ENCODE measurements at regions not wholly inside any gene's neighbourhood (a gene's known extent, or its start where the extent isn't known, plus 50 kb on each side); places are given as distances from the start of the nearest gene placed in this dataset.
"Not testable (repeated sequence)": the region's sequence is repeated elsewhere in the genome, so short reads cannot be mapped to it uniquely, and the experiment has no call there.

DNA sequence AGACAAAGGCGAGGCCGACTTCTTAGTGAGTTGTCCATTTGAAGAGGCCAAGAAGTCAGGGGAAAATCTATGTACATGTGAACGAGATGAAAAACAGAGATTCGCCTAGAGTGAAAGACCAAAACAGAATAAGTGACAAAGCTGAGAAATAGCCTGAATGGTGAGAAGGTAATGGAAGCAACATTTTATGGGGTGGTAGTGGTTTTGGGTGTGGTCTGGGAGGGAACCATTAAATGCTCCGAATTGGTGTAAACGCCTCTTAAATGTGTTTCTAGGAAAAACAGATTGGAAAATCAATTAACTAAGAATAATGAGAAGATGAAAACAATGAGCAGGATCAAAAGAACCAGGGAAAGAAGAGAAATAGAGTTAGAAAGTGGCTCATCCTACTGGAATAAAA, 83.8 kb upstream of the MANSC4 start:
- no TSS peak for BruUV-seq (replicated peaks)
- Histone ChIP-seq H3K9me3 (ENCODE audit: low read length) (no peaks in the 10 kb centered on the region), H4K20me1 (ENCODE audit: insufficient read depth, low read length) (no peaks in the 10 kb centered on the region), H3K36me3 (ENCODE audit: insufficient read depth, low read length) (no peaks in the 10 kb centered on the region), H3K9me2 (ENCODE audit: insufficient read depth, low read length) (no peaks in the 10 kb centered on the region), H3K4me2 (ENCODE audit: low read length) (no peak overlapping the region), H3K4me3 (ENCODE audit: low read depth, low read length, poor library complexity, severe bottlenecking) (no peak overlapping the region), H3K4me1 (ENCODE audit: insufficient read depth, low read length, poor library complexity, severe bottlenecking) (peaks cover 13% of the 10 kb centered on the region), H3K27ac (ENCODE audit: low read depth, low read length, poor library complexity, severe bottlenecking) (no peak overlapping the region), H3K79me2 (ENCODE audit: insufficient read depth, low read depth, low read length) (no peaks in the 10 kb centered on the region), H2AFZ (ENCODE audit: low read length) (no peak overlapping the region)
- no peak for DNase-seq (ENCODE audit: low spot score)
- ChIA-PET CTCF (ENCODE audit: unreplicated experiment) (no interaction called here), POLR2A (interaction anchor here (1.0 kb wide), 1 partner anchor 27 kb away, joined by 5 read pairs; no protein-coding TSS in a partner anchor)
- intact Hi-C loops (cut with micrococcal nuclease; ENCODE audit: unreplicated experiment): loop anchor here (2.0 kb wide), 1 partner anchor 23 kb away; no protein-coding TSS in a partner anchor
- TF ChIP-seq, protein P1, sequence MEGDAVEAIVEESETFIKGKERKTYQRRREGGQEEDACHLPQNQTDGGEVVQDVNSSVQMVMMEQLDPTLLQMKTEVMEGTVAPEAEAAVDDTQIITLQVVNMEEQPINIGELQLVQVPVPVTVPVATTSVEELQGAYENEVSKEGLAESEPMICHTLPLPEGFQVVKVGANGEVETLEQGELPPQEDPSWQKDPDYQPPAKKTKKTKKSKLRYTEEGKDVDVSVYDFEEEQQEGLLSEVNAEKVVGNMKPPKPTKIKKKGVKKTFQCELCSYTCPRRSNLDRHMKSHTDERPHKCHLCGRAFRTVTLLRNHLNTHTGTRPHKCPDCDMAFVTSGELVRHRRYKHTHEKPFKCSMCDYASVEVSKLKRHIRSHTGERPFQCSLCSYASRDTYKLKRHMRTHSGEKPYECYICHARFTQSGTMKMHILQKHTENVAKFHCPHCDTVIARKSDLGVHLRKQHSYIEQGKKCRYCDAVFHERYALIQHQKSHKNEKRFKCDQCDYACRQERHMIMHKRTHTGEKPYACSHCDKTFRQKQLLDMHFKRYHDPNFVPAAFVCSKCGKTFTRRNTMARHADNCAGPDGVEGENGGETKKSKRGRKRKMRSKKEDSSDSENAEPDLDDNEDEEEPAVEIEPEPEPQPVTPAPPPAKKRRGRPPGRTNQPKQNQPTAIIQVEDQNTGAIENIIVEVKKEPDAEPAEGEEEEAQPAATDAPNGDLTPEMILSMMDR (conservative IDR thresholded peaks at IDR 0.05; ENCODE audit: low read length): no peak
- TF ChIP-seq EZH2phosphoT487 (IDR thresholded peaks at IDR 0.05; ENCODE audit: borderline replicate concordance, low read depth, low read length): no peak

DNA sequence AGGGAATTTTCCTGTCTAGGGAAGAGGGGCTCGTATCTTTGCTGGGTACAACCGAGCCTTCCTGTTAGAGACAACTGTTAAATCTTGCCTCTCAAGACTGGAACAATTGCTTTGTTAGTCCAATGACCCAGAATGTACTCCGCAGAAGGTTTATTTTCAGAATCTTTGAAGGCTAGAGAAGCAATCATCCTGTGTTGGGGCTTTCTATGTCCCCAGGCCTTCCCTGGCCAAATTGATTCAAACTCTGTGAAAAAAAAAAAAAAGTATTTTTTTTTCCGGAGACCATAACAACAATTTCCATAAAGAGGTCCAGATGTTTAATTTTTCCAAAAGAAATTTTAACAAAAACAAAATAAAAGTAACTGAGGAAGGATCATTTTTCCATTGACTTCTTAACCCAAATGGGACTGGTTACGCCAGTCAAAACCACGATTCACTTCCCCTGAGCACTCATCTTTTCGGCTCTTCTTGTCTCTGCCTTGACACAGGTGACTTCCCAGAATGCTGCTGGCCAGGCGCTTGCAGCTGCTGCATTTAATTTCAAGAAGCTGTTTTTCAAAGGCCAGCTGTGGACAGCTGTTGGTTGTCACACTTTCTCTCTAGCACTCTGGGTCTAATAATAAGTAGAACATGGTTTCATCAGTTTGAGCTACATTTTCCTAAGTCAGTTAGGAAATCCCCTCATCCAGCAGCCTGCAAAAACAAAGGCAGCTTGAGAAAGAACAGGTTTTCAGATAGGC, 81.6 kb upstream of the MANSC4 start:
- ChIA-PET POLR2A (interaction anchor here (0.6 to 1.5 kb wide), 8 partner anchors 11 to 81 kb away, joined by 3 to 7 read pairs (median 4); no protein-coding TSS in a partner anchor), CTCF (ENCODE audit: unreplicated experiment) (no interaction called here)
- Histone ChIP-seq H4K20me1 (ENCODE audit: insufficient read depth, low read length) (no peaks in the 10 kb centered on the region), H3K79me2 (ENCODE audit: insufficient read depth, low read depth, low read length) (no peaks in the 10 kb centered on the region), H3K27ac (ENCODE audit: low read depth, low read length, poor library complexity, severe bottlenecking) (peak overlapping the region; percentile 67), H3K9me2 (ENCODE audit: insufficient read depth, low read length) (no peaks in the 10 kb centered on the region), H3K9me3 (ENCODE audit: low read length) (no peaks in the 10 kb centered on the region), H3K4me3 (ENCODE audit: low read depth, low read length, poor library complexity, severe bottlenecking) (no peak overlapping the region), H3K36me3 (ENCODE audit: insufficient read depth, low read length) (no peaks in the 10 kb centered on the region), H3K4me2 (ENCODE audit: low read length) (peak overlapping the region; percentile 28; the same call in 1 of the 2 replicates), H3K4me1 (ENCODE audit: insufficient read depth, low read length, poor library complexity, severe bottlenecking) (peaks cover 13% of the 10 kb centered on the region), H2AFZ (ENCODE audit: low read length) (peak overlapping the region; percentile 33; the same call in 1 of the 2 replicates)
- TF ChIP-seq, protein P1 (conservative IDR thresholded peaks at IDR 0.05; ENCODE audit: low read length): no peak
- TF ChIP-seq EZH2phosphoT487 (IDR thresholded peaks at IDR 0.05; ENCODE audit: borderline replicate concordance, low read depth, low read length): no peak
- intact Hi-C loops (cut with micrococcal nuclease; ENCODE audit: unreplicated experiment): loop anchor here (2.0 kb wide), 1 partner anchor 21 kb away; no protein-coding TSS in a partner anchor
- BruUV-seq (replicated peaks): TSS peak; percentile 86
- peak; percentile 78 for DNase-seq (ENCODE audit: low spot score)

DNA sequence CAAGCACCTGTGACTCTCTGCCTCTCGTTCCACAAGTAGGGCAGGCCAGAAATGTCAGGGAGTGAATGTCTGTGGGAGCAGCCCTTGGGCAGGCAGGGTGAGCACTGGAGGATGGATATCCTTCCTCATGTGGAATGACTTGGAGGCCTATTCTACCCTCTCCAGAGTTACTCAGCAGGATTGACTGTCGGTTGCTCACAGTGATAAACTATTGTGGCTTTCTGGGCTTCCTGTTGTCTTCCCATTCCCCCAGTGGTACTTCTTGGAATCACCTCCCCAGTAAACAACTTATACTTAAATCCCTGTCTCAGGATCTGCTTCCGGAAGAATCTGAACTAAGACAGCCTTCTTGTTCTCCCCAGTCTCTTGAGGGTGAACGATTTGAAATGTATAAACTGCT, 79.6 kb upstream of the MANSC4 start:
- Histone ChIP-seq H3K4me3 (ENCODE audit: low read depth, low read length, poor library complexity, severe bottlenecking) (no peak overlapping the region), H2AFZ (ENCODE audit: low read length) (no peak overlapping the region), H3K4me1 (ENCODE audit: insufficient read depth, low read length, poor library complexity, severe bottlenecking) (peaks cover 13% of the 10 kb centered on the region), H3K9me2 (ENCODE audit: insufficient read depth, low read length) (no peaks in the 10 kb centered on the region), H3K9me3 (ENCODE audit: low read length) (no peaks in the 10 kb centered on the region), H3K4me2 (ENCODE audit: low read length) (no peak overlapping the region), H3K79me2 (ENCODE audit: insufficient read depth, low read depth, low read length) (no peaks in the 10 kb centered on the region), H3K27ac (ENCODE audit: low read depth, low read length, poor library complexity, severe bottlenecking) (no peak overlapping the region), H3K36me3 (ENCODE audit: insufficient read depth, low read length) (no peaks in the 10 kb centered on the region), H4K20me1 (ENCODE audit: insufficient read depth, low read length) (no peaks in the 10 kb centered on the region)
- POLR2A ChIA-PET: no interaction called here
- TF ChIP-seq, protein P1 (conservative IDR thresholded peaks at IDR 0.05; ENCODE audit: low read length): no peak
- no peak for TF ChIP-seq EZH2phosphoT487 (IDR thresholded peaks at IDR 0.05; ENCODE audit: borderline replicate concordance, low read depth, low read length)
- BruUV-seq (replicated peaks): no TSS peak
- intact Hi-C loops (cut with micrococcal nuclease; ENCODE audit: unreplicated experiment): no loop called here
- no peak for DNase-seq (ENCODE audit: low spot score)
- CTCF ChIA-PET (ENCODE audit: unreplicated experiment): no interaction called here

DNA sequence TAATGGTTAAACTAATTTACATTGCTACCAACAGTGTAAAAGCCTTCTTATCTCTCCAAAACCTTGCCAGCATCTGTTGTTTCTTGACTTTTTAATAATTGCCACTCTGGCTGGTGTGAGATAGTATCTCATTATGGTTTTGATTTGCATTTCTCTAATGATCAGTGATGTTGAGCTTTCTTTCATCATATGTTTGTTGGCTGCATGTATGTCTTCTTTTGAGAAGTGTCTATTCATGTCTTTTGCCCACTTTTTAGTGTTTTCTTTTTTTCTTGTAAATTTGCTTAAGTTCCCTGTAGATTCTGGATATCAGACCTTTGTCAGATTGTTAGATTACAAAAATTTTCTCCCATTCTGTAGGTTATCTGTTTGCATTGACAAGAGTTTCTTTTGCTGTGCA, 77.0 kb upstream of the MANSC4 start:
- intact Hi-C loops (cut with micrococcal nuclease; ENCODE audit: unreplicated experiment); H3K27ac ChIP-seq (ENCODE audit: low read depth, low read length, poor library complexity, severe bottlenecking): not testable (repeated sequence)

More for the DNA sequence above, 77.0 kb upstream of the MANSC4 start:
- POLR2A ChIA-PET; H3K9me3 ChIP-seq (ENCODE audit: low read length); H3K79me2 ChIP-seq (ENCODE audit: insufficient read depth, low read depth, low read length); H3K4me1 ChIP-seq (ENCODE audit: insufficient read depth, low read length, poor library complexity, severe bottlenecking); H3K9me2 ChIP-seq (ENCODE audit: insufficient read depth, low read length); CTCF ChIA-PET (ENCODE audit: unreplicated experiment); H3K4me2 ChIP-seq (ENCODE audit: low read length); H4K20me1 ChIP-seq (ENCODE audit: insufficient read depth, low read length); H3K4me3 ChIP-seq (ENCODE audit: low read depth, low read length, poor library complexity, severe bottlenecking); H2AFZ ChIP-seq (ENCODE audit: low read length); BruUV-seq (replicated peaks); DNase-seq (ENCODE audit: low spot score); H3K36me3 ChIP-seq (ENCODE audit: insufficient read depth, low read length): not testable (repeated sequence)

All from OCI-LY7 (cell line).